Nephron (organoid): ENCODE measurements at regions not wholly inside any gene's neighbourhood (a gene's known extent, or its start where the extent isn't known, plus 50 kb on each side); places are given as distances from the start of the nearest gene placed in this dataset.
"Not testable (repeated sequence)": the region's sequence is repeated elsewhere in the genome, so short reads cannot be mapped to it uniquely, and the experiment has no call there.

ENCODE experiments used
- H3K27ac Mint-ChIP-seq, 3 experiments: 2 replicates each; pipeline ENCODE4 v1.8.0; 2020; ENCODE audit warnings: mixed read lengths in 3 of 3, mild to moderate bottlenecking in 2 of 3, moderate library complexity in 1 of 3
- H3K27me3 Mint-ChIP-seq: 2 replicates; pipeline ENCODE4 v1.8.0; 2021; ENCODE audit warnings: low read depth, mild to moderate bottlenecking, moderate library complexity, mixed read lengths
- H3K36me3 Mint-ChIP-seq: 2 replicates; pipeline ENCODE4 v1.8.0; 2020; ENCODE audit warnings: low read depth, mixed read lengths
- H3K4me1 Mint-ChIP-seq: 2 replicates; pipeline ENCODE4 v1.8.0; 2020; ENCODE audit warnings: mixed read lengths
- H3K4me3 Mint-ChIP-seq, 3 experiments: 2 replicates each; pipeline ENCODE4 v1.8.0; 2020; ENCODE audit warnings: mild to moderate bottlenecking in 3 of 3, mixed read lengths in 3 of 3, moderate library complexity in 2 of 3
- H3K9me3 Mint-ChIP-seq: 2 replicates; pipeline ENCODE4 v1.8.0; 2020; ENCODE audit warnings: mixed read lengths
- TF ChIP-seq, protein P1 (sequence below), 3 experiments: fragments of 200-600 bp; sonication (generic); IDR thresholded peaks; one replicate each; pipeline ENCODE4 v1.5.0; 2021; ENCODE audit warnings: antibody characterized with exemption in 3 of 3; ENCODE audit not compliant: unreplicated experiment in 3 of 3

GRCh38 chr17:63196772-63197335, 230.8 kb downstream of the TANC2 start:
- H3K4me3 Mint-ChIP-seq = no peak overlapping the region
- peaks cover 2% of the 10 kb centered on the region for H3K9me3 Mint-ChIP-seq
- peaks cover 22% of the 10 kb centered on the region for H3K36me3 Mint-ChIP-seq
- H3K4me1 Mint-ChIP-seq = no peaks in the 10 kb centered on the region
- TF ChIP-seq, protein P1, sequence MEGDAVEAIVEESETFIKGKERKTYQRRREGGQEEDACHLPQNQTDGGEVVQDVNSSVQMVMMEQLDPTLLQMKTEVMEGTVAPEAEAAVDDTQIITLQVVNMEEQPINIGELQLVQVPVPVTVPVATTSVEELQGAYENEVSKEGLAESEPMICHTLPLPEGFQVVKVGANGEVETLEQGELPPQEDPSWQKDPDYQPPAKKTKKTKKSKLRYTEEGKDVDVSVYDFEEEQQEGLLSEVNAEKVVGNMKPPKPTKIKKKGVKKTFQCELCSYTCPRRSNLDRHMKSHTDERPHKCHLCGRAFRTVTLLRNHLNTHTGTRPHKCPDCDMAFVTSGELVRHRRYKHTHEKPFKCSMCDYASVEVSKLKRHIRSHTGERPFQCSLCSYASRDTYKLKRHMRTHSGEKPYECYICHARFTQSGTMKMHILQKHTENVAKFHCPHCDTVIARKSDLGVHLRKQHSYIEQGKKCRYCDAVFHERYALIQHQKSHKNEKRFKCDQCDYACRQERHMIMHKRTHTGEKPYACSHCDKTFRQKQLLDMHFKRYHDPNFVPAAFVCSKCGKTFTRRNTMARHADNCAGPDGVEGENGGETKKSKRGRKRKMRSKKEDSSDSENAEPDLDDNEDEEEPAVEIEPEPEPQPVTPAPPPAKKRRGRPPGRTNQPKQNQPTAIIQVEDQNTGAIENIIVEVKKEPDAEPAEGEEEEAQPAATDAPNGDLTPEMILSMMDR (IDR thresholded peaks at IDR 0.05; ENCODE audit: unreplicated experiment in 3 of 3) = no peak
- no peak overlapping the region for H3K27ac Mint-ChIP-seq
- H3K27me3 Mint-ChIP-seq = no peaks in the 10 kb centered on the region

DNA sequence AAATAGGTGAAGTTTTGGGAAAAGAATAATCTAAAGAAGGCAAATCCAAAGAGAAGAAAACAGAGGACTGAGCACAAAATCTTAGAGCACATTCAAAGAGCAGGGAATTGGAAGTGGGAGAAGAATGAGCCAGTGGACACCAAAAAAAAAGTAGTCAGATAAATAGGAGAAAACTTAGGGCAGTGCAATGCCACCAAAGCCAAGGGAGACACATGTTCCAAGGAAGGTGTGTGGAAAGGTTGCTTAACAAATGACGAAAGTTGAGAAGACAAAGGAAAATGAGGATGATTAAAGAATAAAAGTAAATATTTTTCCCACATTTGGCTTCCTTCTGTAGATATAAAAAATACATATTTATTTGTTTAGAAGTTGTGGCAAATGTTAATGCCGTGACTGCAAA, 237.6 kb downstream of the TANC2 start:
- Mint-ChIP-seq H3K27me3 (no peaks in the 10 kb centered on the region), H3K36me3 (peaks cover 64% of the 10 kb centered on the region), H3K4me3 (no peak overlapping the region), H3K27ac (no peak overlapping the region), H3K4me1 (no peaks in the 10 kb centered on the region), H3K9me3 (peaks cover 47% of the 10 kb centered on the region)
- TF ChIP-seq, protein P1 (IDR thresholded peaks at IDR 0.05; ENCODE audit: unreplicated experiment in 3 of 3) = no peak

DNA sequence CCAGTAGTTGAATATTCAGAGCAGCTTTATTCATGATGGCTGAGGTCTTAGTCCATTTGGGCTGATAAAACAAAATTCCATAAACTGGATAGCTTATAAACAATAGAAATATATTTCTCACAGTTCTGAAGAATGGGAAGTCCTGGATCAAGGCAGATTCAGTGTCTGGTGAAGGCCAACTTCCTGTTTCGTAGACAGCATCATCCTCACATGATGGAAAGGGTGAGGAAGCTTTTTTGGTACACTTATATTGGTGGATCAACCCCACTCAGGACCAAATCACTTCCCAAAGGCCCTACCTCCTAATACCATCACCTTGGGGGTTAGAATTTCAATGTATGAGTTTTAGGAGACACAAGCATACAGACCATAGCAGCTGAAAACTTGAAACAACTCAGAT, 224.2 kb downstream of the CYB561 start:
- no peak overlapping the region for H3K4me3 Mint-ChIP-seq
- no peaks in the 10 kb centered on the region for H3K4me1 Mint-ChIP-seq
- TF ChIP-seq, protein P1 (IDR thresholded peaks at IDR 0.05; ENCODE audit: unreplicated experiment in 3 of 3) = no peak
- H3K27ac Mint-ChIP-seq = no peak overlapping the region
- H3K36me3 Mint-ChIP-seq = peaks cover 8% of the 10 kb centered on the region
- peaks cover 4% of the 10 kb centered on the region for H3K9me3 Mint-ChIP-seq
- no peaks in the 10 kb centered on the region for H3K27me3 Mint-ChIP-seq

DNA sequence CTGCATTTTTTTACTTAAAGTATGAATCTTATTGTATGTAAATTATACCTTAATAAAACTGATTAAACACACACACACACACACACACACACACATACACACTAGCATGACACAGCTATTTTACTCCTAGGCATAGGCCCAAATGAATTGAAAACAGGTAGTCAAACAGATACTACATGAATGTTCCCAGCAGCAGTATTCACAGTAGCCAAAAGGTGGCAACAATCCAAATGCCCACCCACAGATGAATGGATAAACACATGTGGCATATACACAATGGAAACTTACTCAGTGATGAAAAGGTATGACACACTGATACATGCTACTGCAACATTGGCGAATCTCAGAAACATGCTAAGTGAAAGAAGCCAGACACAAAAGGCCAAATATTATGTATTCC, 223.5 kb downstream of the CYB561 start:
- Mint-ChIP-seq H3K36me3 (peaks cover 14% of the 10 kb centered on the region), H3K4me3 (no peak overlapping the region), H3K4me1 (no peaks in the 10 kb centered on the region), H3K27me3 (no peaks in the 10 kb centered on the region), H3K9me3 (peaks cover 6% of the 10 kb centered on the region), H3K27ac (no peak overlapping the region)
- TF ChIP-seq, protein P1 (IDR thresholded peaks at IDR 0.05; ENCODE audit: unreplicated experiment in 3 of 3) = no peak

DNA sequence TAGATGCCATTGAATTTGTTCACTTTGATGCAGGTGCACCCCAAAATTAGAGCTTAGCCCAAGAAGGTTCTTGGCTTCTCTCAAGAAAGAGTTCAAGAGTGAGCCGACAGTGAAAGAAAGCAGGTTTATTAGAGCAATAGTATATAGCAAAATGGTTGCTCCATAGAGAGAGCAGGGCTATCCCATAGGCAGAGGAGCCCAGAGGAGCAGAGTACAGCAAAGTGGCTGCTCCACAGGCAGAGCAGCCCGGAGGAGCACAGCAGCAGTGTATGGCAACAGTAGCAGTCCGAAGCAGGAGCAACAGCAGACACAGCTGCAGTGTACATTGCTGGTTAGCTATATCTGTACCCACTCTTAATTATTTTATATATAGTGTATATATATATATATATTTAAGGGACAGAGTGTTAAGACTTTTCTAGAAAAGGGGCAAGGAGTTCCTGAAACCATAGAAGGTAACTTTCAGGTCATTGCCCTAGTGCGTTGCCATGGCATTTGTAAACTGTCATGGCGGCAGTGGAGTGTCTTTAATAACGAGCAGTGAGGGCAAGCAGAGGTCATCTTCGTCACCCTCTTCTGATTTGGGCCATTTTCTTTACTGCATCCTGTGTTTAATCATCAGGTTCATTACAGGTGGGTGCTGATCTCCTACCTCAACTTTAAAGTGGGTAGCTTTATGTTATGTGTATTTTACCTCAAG, 222.7 kb downstream of the CYB561 start:
- TF ChIP-seq, protein P1 (IDR thresholded peaks at IDR 0.05; ENCODE audit: unreplicated experiment in 3 of 3) = no peak
- Mint-ChIP-seq H3K36me3 (peaks cover 20% of the 10 kb centered on the region), H3K9me3 (peaks cover 11% of the 10 kb centered on the region), H3K27ac (no peak overlapping the region), H3K4me1 (no peaks in the 10 kb centered on the region), H3K27me3 (no peaks in the 10 kb centered on the region), H3K4me3 (no peak overlapping the region)

DNA sequence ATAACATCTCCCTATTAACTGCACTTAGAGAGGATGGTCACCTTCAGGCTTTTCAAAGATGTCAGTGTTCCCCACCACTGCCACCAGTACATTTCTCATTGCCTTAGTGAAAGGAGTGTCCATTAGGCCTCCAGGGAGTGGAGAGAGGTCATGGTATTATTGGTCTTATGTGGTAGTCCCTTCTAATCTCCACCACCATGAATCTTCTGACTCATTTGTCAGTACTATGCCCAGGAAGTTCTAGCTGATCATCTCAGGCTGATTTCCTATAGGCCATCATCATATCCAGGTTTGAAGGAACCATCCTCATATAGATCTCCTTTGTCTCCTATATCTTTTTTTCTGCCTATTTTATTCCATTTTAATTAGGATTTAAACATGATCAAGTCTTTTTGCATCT, 221.5 kb downstream of the CYB561 start:
- Mint-ChIP-seq H3K36me3 (peaks cover 32% of the 10 kb centered on the region), H3K9me3 (peaks cover 19% of the 10 kb centered on the region), H3K4me1 (no peaks in the 10 kb centered on the region), H3K4me3 (no peak overlapping the region), H3K27me3 (no peaks in the 10 kb centered on the region), H3K27ac (no peak overlapping the region)
- TF ChIP-seq, protein P1 (IDR thresholded peaks at IDR 0.05; ENCODE audit: unreplicated experiment in 3 of 3) = no peak

DNA sequence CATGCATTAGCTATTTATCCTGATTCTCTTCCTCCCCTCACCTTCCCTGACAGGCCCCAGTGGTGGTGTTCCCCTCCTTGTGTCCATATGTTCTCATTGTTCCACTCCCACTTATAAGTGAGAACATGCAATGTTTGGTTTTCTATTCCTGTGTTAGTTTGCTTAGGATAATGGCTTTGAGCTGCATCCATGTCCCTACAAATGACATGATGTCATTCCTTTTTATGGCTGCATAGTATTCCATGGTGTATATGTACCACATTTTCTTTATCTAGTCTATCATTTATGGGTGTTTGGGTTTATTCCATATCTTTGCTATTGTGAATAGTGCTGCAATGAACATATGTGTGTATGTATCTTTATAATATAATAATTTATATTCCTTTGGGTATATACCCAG, 219.4 kb downstream of the CYB561 start:
- H3K4me3 Mint-ChIP-seq = not testable (repeated sequence)

GRCh38 chr17:63231015-63231620, 215.0 kb downstream of the CYB561 start:
- not testable (repeated sequence) for H3K27ac Mint-ChIP-seq, H3K4me3 Mint-ChIP-seq, H3K4me1 Mint-ChIP-seq, H3K27me3 Mint-ChIP-seq
- Mint-ChIP-seq H3K9me3 (peaks cover 47% of the 10 kb centered on the region), H3K36me3 (peaks cover 69% of the 10 kb centered on the region)

More for the DNA sequence above, 219.4 kb downstream of the CYB561 start:
- H3K9me3 Mint-ChIP-seq = peaks cover 37% of the 10 kb centered on the region
- H3K36me3 Mint-ChIP-seq = peaks cover 50% of the 10 kb centered on the region
- H3K27ac Mint-ChIP-seq, H3K4me1 Mint-ChIP-seq, H3K27me3 Mint-ChIP-seq: not testable (repeated sequence)
